ENCODE measurements at regions not wholly inside any gene's neighbourhood (a gene's known extent, or its start where the extent isn't known, plus 50 kb on each side); places are given as distances from the start of the nearest gene placed in this dataset.

DNA sequence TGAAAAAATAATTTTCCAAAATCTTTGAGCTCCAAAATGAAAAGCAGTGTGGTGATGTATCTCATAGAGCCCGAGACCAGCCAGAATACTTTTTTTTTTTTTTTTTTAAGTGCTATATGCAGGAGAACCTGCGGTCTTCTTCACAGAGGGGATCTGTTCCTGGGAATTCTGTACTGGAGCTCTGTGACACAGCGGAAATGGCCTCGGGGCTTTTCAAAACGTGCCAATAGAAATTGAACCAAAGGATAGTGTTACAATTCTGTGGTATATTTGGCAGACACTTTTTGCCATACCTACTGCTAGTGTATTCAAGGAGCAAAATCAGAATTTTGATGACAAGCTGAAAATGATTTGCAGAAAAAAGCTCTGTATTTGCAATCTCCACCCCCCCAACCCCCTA, 1429.3 kb upstream of the LRRTM3 start:
- Mint-ChIP-seq H3K9me3 (ENCODE audit: insufficient read depth) (peaks cover 2% of the 10 kb centered on the region), H3K27ac (no peak overlapping the region), H3K4me1 (no peaks in the 10 kb centered on the region), H3K27me3 (no peaks in the 10 kb centered on the region), H3K4me3 (no peak overlapping the region)
- DNase-seq (no peak), ATAC-seq (ENCODE audit: low read depth) (no peak)
- H3K4me1 ChIP-seq (ENCODE audit: control insufficient read depth in 2 of 2, insufficient read depth in 2 of 2, low read length in 2 of 2), result no peaks in the 10 kb centered on the region
- no peaks in the 10 kb centered on the region for H4K20me1 ChIP-seq (ENCODE audit: control insufficient read depth, insufficient read depth, low read length, poor library complexity, severe bottlenecking)
- ChIA-PET CTCF (no interaction called here), POLR2A (no interaction called here)
- no peak overlapping the region for H2AFZ ChIP-seq (ENCODE audit: insufficient read depth, low read depth, low read length, poor library complexity, severe bottlenecking)
- H3K27ac ChIP-seq (ENCODE audit: low read length in 2 of 2), result no peak overlapping the region
- WGBS (ENCODE audit: insufficient coverage), result 72% methylated on average over 4 of the region's 5 CpGs
- no peak overlapping the region for H3K4me2 ChIP-seq (replicated peaks; ENCODE audit: low read depth, low read length, poor library complexity, severe bottlenecking)
- H3K36me3 ChIP-seq (replicated peaks in 1 of 2; ENCODE audit: control extremely low read depth in 1 of 2, control insufficient read depth in 1 of 2, extremely low read depth in 1 of 2, insufficient read depth in 2 of 2, low read length in 1 of 2), result no peaks in the 10 kb centered on the region
- intact Hi-C loops (cut with micrococcal nuclease), result no loop called here
- H3K79me2 ChIP-seq (ENCODE audit: control insufficient read depth, insufficient read depth, low read length), result no peaks in the 10 kb centered on the region
- H3K4me3 ChIP-seq (ENCODE audit: control extremely low read depth in 1 of 5, extremely low read depth in 1 of 5, insufficient read depth in 1 of 5, low read depth in 2 of 5, low read length in 4 of 5), result no peak overlapping the region
- no peak overlapping the region for H3K9ac ChIP-seq (ENCODE audit: low read length)
- no peaks in the 10 kb centered on the region for H3K9me3 ChIP-seq (ENCODE audit: control extremely low read depth in 1 of 3, control insufficient read depth in 2 of 3, insufficient read depth in 1 of 3, low read length in 2 of 3)
- H3K27me3 ChIP-seq (replicated peaks in 1 of 4; ENCODE audit: control extremely low read depth in 1 of 4, control insufficient read depth in 3 of 4, insufficient read depth in 4 of 4, low read length in 3 of 4), result no peaks in the 10 kb centered on the region
- TF ChIP-seq EZH2 (IDR thresholded peaks at IDR 0.05; ENCODE audit: borderline replicate concordance, insufficient read depth, low read depth, low read length, poor library complexity, severe bottlenecking) (no peak), CTCF (IDR thresholded peaks at IDR 0.05) (no peak)

GRCh38 chr10:65497837-65498236, 1428.0 kb upstream of the LRRTM3 start:
- Histone ChIP-seq H3K9ac (ENCODE audit: low read length) (no peak overlapping the region), H3K9me3 (ENCODE audit: control extremely low read depth in 1 of 3, control insufficient read depth in 2 of 3, insufficient read depth in 1 of 3, low read length in 2 of 3) (no peaks in the 10 kb centered on the region), H3K27ac (ENCODE audit: low read length in 2 of 2) (no peak overlapping the region), H3K36me3 (replicated peaks in 1 of 2; ENCODE audit: control extremely low read depth in 1 of 2, control insufficient read depth in 1 of 2, extremely low read depth in 1 of 2, insufficient read depth in 2 of 2, low read length in 1 of 2) (no peaks in the 10 kb centered on the region), H2AFZ (ENCODE audit: insufficient read depth, low read depth, low read length, poor library complexity, severe bottlenecking) (no peak overlapping the region), H3K4me2 (replicated peaks; ENCODE audit: low read depth, low read length, poor library complexity, severe bottlenecking) (no peak overlapping the region), H3K4me3 (ENCODE audit: control extremely low read depth in 1 of 5, extremely low read depth in 1 of 5, insufficient read depth in 1 of 5, low read depth in 2 of 5, low read length in 4 of 5) (no peak overlapping the region), H4K20me1 (ENCODE audit: control insufficient read depth, insufficient read depth, low read length, poor library complexity, severe bottlenecking) (no peaks in the 10 kb centered on the region), H3K79me2 (ENCODE audit: control insufficient read depth, insufficient read depth, low read length) (no peaks in the 10 kb centered on the region), H3K4me1 (ENCODE audit: control insufficient read depth in 2 of 2, insufficient read depth in 2 of 2, low read length in 2 of 2) (no peaks in the 10 kb centered on the region), H3K27me3 (replicated peaks in 1 of 4; ENCODE audit: control extremely low read depth in 1 of 4, control insufficient read depth in 3 of 4, insufficient read depth in 4 of 4, low read length in 3 of 4) (no peaks in the 10 kb centered on the region)
- CTCF ChIA-PET, result no interaction called here
- Mint-ChIP-seq H3K27ac (no peak overlapping the region), H3K27me3 (no peaks in the 10 kb centered on the region), H3K4me1 (no peaks in the 10 kb centered on the region), H3K4me3 (no peak overlapping the region), H3K9me3 (ENCODE audit: insufficient read depth) (peaks cover 2% of the 10 kb centered on the region)
- TF ChIP-seq CTCF (IDR thresholded peaks at IDR 0.05), result no peak
- TF ChIP-seq EZH2 (IDR thresholded peaks at IDR 0.05; ENCODE audit: borderline replicate concordance, insufficient read depth, low read depth, low read length, poor library complexity, severe bottlenecking), result no peak
- ATAC-seq (ENCODE audit: low read depth), result no peak
- POLR2A ChIA-PET, result no interaction called here
- intact Hi-C loops (cut with micrococcal nuclease), result no loop called here
- no peak for DNase-seq

Data from B cell (primary cell).